ENCODE measurements at regions not wholly inside any gene's neighbourhood (a gene's known extent, or its start where the extent isn't known, plus 50 kb on each side); places are given as distances from the start of the nearest gene placed in this dataset.
"Not testable (repeated sequence)": the region's sequence is repeated elsewhere in the genome, so short reads cannot be mapped to it uniquely, and the experiment has no call there.

- DNase-seq (ENCODE audit: low spot score): not testable (repeated sequence)
Observed at GRCh38 chr20:26120920-26121319, 424.3 kb upstream of the ZNF337 start.

GRCh38 chr20:26094498-26094897, 397.8 kb upstream of the ZNF337 start:
- DNase-seq (ENCODE audit: low spot score): not testable (repeated sequence)

- DNase-seq (ENCODE audit: low spot score): not testable (repeated sequence)
Observed at GRCh38 chr20:26091921-26092320, 395.3 kb upstream of the ZNF337 start.

GRCh38 chr20:26086195-26086594, 389.5 kb upstream of the ZNF337 start:
- not testable (repeated sequence) for DNase-seq (ENCODE audit: low spot score)

GRCh38 chr20:26073972-26074371, 377.3 kb upstream of the ZNF337 start:
- not testable (repeated sequence) for DNase-seq (ENCODE audit: low spot score)

- not testable (repeated sequence) for DNase-seq (ENCODE audit: low spot score)
Observed at GRCh38 chr20:26059324-26059723, 362.7 kb upstream of the ZNF337 start.

GRCh38 chr20:26058446-26058845, 361.8 kb upstream of the ZNF337 start:
- not testable (repeated sequence) for DNase-seq (ENCODE audit: low spot score)

- not testable (repeated sequence) for DNase-seq (ENCODE audit: low spot score)
Observed at GRCh38 chr20:26057135-26057752, 360.6 kb upstream of the ZNF337 start.

- not testable (repeated sequence) for DNase-seq (ENCODE audit: low spot score)
Observed at GRCh38 chr20:26025792-26026191, 329.1 kb upstream of the ZNF337 start.

- DNase-seq (ENCODE audit: low spot score): not testable (repeated sequence)
Observed at GRCh38 chr20:26010942-26011276, 314.3 kb upstream of the ZNF337 start.

- DNase-seq (ENCODE audit: low spot score): not testable (repeated sequence)
Observed at GRCh38 chr20:26010224-26010941, 313.7 kb upstream of the ZNF337 start.

GRCh38 chr20:26009402-26010223, 313.0 kb upstream of the ZNF337 start:
- DNase-seq (ENCODE audit: low spot score): peak; percentile 70

GRCh38 chr20:26008026-26008425, 311.4 kb upstream of the ZNF337 start:
- DNase-seq (ENCODE audit: low spot score): not testable (repeated sequence)

- DNase-seq (ENCODE audit: low spot score): not testable (repeated sequence)
Observed at GRCh38 chr20:26006164-26006563, 309.5 kb upstream of the ZNF337 start.

GRCh38 chr20:26003959-26004358, 307.3 kb upstream of the ZNF337 start:
- DNase-seq (ENCODE audit: low spot score): not testable (repeated sequence)

GRCh38 chr20:25997367-25998038, 300.9 kb upstream of the ZNF337 start:
- DNase-seq (ENCODE audit: low spot score): not testable (repeated sequence)

GRCh38 chr20:25992146-25992545, 295.5 kb upstream of the ZNF337 start:
- DNase-seq (ENCODE audit: low spot score): no peak

- no peak for DNase-seq (ENCODE audit: low spot score)
Observed at GRCh38 chr20:25991756-25992130, 295.1 kb upstream of the ZNF337 start.

- no peak for DNase-seq (ENCODE audit: low spot score)
Observed at GRCh38 chr20:25991051-25991755, 294.6 kb upstream of the ZNF337 start.

- not testable (repeated sequence) for DNase-seq (ENCODE audit: low spot score)
Observed at GRCh38 chr20:25989686-25990085, 293.0 kb upstream of the ZNF337 start.

GRCh38 chr20:25989196-25989595, 292.5 kb upstream of the ZNF337 start:
- no peak for DNase-seq (ENCODE audit: low spot score)

Measured in putamen (tissue), 1 donor.